ENCODE measurements at regions not wholly inside any gene's neighbourhood (a gene's known extent, or its start where the extent isn't known, plus 50 kb on each side); places are given as distances from the start of the nearest gene placed in this dataset.

- Histone ChIP-seq H3K4me3 (replicated peaks in 1 of 2; ENCODE audit: low read depth in 1 of 2, low read length in 2 of 2) (no peak overlapping the region), H2AFZ (ENCODE audit: low read depth, low read length, poor library complexity, severe bottlenecking) (no peak overlapping the region), H3K9me2 (ENCODE audit: insufficient read depth) (no peaks in the 10 kb centered on the region), H3K9ac (ENCODE audit: low read length) (no peak overlapping the region), H3K27me3 (ENCODE audit: insufficient read depth, low read length) (peaks cover 4% of the 10 kb centered on the region; the same call in 1 of the 2 replicates), H3K79me2 (ENCODE audit: insufficient read depth, low read length) (no peaks in the 10 kb centered on the region), H3K27ac (ENCODE audit: low read depth, low read length) (no peak overlapping the region), H3K9me3 (ENCODE audit: control insufficient read depth in 1 of 2, insufficient read depth in 1 of 2, low read depth in 1 of 2, low read length in 2 of 2) (no peaks in the 10 kb centered on the region), H3K4me1 (ENCODE audit: control insufficient read depth in 1 of 2, insufficient read depth in 2 of 2, low read length in 2 of 2) (no peaks in the 10 kb centered on the region), H4K20me1 (ENCODE audit: insufficient read depth) (no peaks in the 10 kb centered on the region), H3K36me3 (ENCODE audit: control insufficient read depth in 1 of 2, insufficient read depth in 2 of 2, low read length in 2 of 2) (no peaks in the 10 kb centered on the region), H3K4me2 (ENCODE audit: low read length) (no peak overlapping the region)
- no TSS peak for BruUV-seq (replicated peaks)
- intact Hi-C loops (cut with micrococcal nuclease): no loop called here
- CTCF ChIA-PET: no interaction called here
- no peak for TF ChIP-seq EZH2 (IDR thresholded peaks at IDR 0.05)
- TF ChIP-seq REST (IDR thresholded peaks at IDR 0.05; ENCODE audit: low read depth): no peak
- TF ChIP-seq YY1 (IDR thresholded peaks at IDR 0.05; ENCODE audit: extremely low read depth, insufficient replicate concordance, low read depth, low read length): no peak
- TF ChIP-seq POLR2AphosphoS5 (IDR thresholded peaks at IDR 0.05; ENCODE audit: low read depth, low read length): no peak
- no peak for TF ChIP-seq TCF7L2 (IDR thresholded peaks at IDR 0.05; ENCODE audit: borderline replicate concordance, extremely low read depth, insufficient read depth, insufficient read length)
- no peak for TF ChIP-seq CEBPB (IDR thresholded peaks at IDR 0.05; ENCODE audit: low read depth)
- no peak for TF ChIP-seq CTCF (IDR thresholded peaks at IDR 0.05 in 2 of 3, conservative IDR thresholded peaks at IDR 0.05 in 1 of 3; ENCODE audit: borderline replicate concordance in 1 of 3, insufficient read depth in 1 of 3, low read depth in 2 of 3, low read length in 2 of 3)
- TF ChIP-seq FOSL1 (IDR thresholded peaks at IDR 0.05; ENCODE audit: low read depth): no peak
- no peak for TF ChIP-seq ELF1 (IDR thresholded peaks at IDR 0.05; ENCODE audit: borderline replicate concordance, low read depth)
- no peak for TF ChIP-seq ZFX (IDR thresholded peaks at IDR 0.05)
- no peak for TF ChIP-seq ZBTB33 (IDR thresholded peaks at IDR 0.05; ENCODE audit: extremely low read depth, insufficient replicate concordance, low read length)
- no peak for TF ChIP-seq CBX3 (IDR thresholded peaks at IDR 0.05; ENCODE audit: low read depth)
- no peak for TF ChIP-seq POLR2A (IDR thresholded peaks at IDR 0.05; ENCODE audit: borderline replicate concordance, extremely low read depth, insufficient read depth, insufficient read length)
- TF ChIP-seq SP1 (IDR thresholded peaks at IDR 0.05; ENCODE audit: low read depth): no peak
- no peak for TF ChIP-seq SIN3A (IDR thresholded peaks at IDR 0.05; ENCODE audit: low read depth)
- no peak for TF ChIP-seq MAX (IDR thresholded peaks at IDR 0.05)
- POLR2A ChIA-PET: no interaction called here
- DNase-seq (ENCODE audit: low read depth, low spot score): no peak
- ATAC-seq: no peak
- RAD21 ChIA-PET (ENCODE audit: low non-redundant PET in 1 of 2, low total read pairs in 2 of 2, uncharacterized antibody in 2 of 2, unreplicated experiment in 2 of 2): no interaction called here
Measured at GRCh38 chr2:67487993-67488392, 90.9 kb downstream of the ETAA1 start.

Data from HCT116 (cell line).